ENCODE measurements at regions not wholly inside any gene's neighbourhood (a gene's known extent, or its start where the extent isn't known, plus 50 kb on each side); places are given as distances from the start of the nearest gene placed in this dataset.

DNA sequence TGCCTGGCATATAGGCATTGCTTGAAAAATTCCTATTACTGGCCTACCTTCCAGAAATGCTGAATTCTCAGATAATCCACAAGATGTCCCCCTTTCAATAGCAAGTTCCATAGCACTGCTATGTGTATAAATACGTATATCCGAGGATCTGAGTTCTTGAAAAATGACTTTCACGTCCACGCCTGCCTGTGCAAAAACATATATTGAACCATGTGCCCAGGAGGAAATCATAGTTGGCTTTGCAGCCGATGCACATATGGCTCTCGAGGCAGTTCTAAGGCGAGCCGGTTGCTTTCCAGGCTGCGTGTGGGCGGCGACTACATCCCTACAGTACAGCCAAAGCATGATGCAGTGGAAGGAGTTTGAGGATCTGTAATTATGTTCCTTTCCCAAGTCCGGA lies 55.4 kb upstream of the ESX1 start:
- TF ChIP-seq, protein P1, sequence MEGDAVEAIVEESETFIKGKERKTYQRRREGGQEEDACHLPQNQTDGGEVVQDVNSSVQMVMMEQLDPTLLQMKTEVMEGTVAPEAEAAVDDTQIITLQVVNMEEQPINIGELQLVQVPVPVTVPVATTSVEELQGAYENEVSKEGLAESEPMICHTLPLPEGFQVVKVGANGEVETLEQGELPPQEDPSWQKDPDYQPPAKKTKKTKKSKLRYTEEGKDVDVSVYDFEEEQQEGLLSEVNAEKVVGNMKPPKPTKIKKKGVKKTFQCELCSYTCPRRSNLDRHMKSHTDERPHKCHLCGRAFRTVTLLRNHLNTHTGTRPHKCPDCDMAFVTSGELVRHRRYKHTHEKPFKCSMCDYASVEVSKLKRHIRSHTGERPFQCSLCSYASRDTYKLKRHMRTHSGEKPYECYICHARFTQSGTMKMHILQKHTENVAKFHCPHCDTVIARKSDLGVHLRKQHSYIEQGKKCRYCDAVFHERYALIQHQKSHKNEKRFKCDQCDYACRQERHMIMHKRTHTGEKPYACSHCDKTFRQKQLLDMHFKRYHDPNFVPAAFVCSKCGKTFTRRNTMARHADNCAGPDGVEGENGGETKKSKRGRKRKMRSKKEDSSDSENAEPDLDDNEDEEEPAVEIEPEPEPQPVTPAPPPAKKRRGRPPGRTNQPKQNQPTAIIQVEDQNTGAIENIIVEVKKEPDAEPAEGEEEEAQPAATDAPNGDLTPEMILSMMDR (conservative IDR thresholded peaks at IDR 0.05; ENCODE audit: low read depth, low read length), result peak; percentile 51
- no peak for TF ChIP-seq EZH2 (IDR thresholded peaks at IDR 0.05; ENCODE audit: borderline replicate concordance, low read depth, low read length, poor library complexity, severe bottlenecking)
